GM12878 (cell line): ENCODE measurements at regions not wholly inside any gene's neighbourhood (a gene's known extent, or its start where the extent isn't known, plus 50 kb on each side); places are given as distances from the start of the nearest gene placed in this dataset.

Experiments
- ATAC-seq: fragments of 200-7000 bp; cut with Tn5 transposase; 3 replicates; pipeline ENCODE4 v1.9.1; 2020; ENCODE audit warnings: mild to moderate bottlenecking, moderate library complexity
- BruUV-seq: library from RNA; stranded (reverse); fragments of 400-500 nt; replicated peaks from 2 replicates; lab custom pipeline; 2021; lab: Mats Ljungman, UMichigan
- CTCF ChIA-PET: fragments of 300-600 bp; sonication (Branson Sonifier 250); formaldehyde crosslinking; extraction: SDS; loops from one replicate; lab custom pipeline; 2021; ENCODE audit warnings: inconsistent platforms; lab: Yijun Ruan, JAX
- POLR2A ChIA-PET: fragments of 350-600 bp; formaldehyde crosslinking; extraction: SDS; loops from one replicate; lab custom pipeline; 2021; ENCODE audit warnings: inconsistent platforms; lab: Charles Lee
- RAD21 ChIA-PET: fragments of 300-600 bp; sonication (Branson Sonifier 250); formaldehyde crosslinking; loops from one replicate; lab custom pipeline; 2023; ENCODE audit warnings: antibody characterized with exemption; ENCODE audit not compliant: unreplicated experiment; lab: Charles Lee
- SMC1A ChIA-PET: fragments of 300-600 bp; sonication (Branson Sonifier 250); formaldehyde crosslinking; loops from one replicate; lab custom pipeline; 2023; ENCODE audit not compliant: unreplicated experiment, uncharacterized antibody; lab: Charles Lee
- DNase-seq: peaks from one replicate; pipeline ENCODE4 v3.0.0-alpha.2; 2011; ENCODE audit warnings: low read depth, low spot score
- FAIRE-seq: peaks from 3 replicates; lab custom pipeline; 2011; peaks lifted over from hg19 to GRCh38; lab: Jason Lieb, UNC
- H2AFZ ChIP-seq: 2 replicates; pipeline ENCODE4 v1.6.0; 2011; ENCODE audit warnings: low read depth, low read length, control low read depth; ENCODE audit not compliant: control insufficient read depth
- H3K27ac ChIP-seq: 2 replicates; pipeline ENCODE4 v1.5.1; 2011; ENCODE audit warnings: control low read depth; ENCODE audit not compliant: control insufficient read depth, insufficient read depth
- H3K27me3 ChIP-seq, 2 experiments: replicated peaks in 1 of 2; 2 replicates each; pipeline versions ENCODE4 v1.6.0 to v1.6.1; 2011; ENCODE audit warnings: low read length in 1 of 2; ENCODE audit not compliant: control insufficient read depth in 2 of 2, insufficient read depth in 2 of 2
- H3K36me3 ChIP-seq, 2 experiments: 2 replicates each; pipeline ENCODE4 v1.5.1; 2011; ENCODE audit warnings: low read length in 1 of 2; ENCODE audit not compliant: control insufficient read depth in 2 of 2, insufficient read depth in 2 of 2
- H3K4me1 ChIP-seq: 2 replicates; pipeline ENCODE4 v1.6.1; 2011; ENCODE audit warnings: mild to moderate bottlenecking, low read length, moderate library complexity, mixed read lengths; ENCODE audit not compliant: control insufficient read depth, insufficient read depth
- H3K4me2 ChIP-seq: 2 replicates; pipeline ENCODE4 v1.6.0; 2011; ENCODE audit warnings: control low read depth; ENCODE audit not compliant: control insufficient read depth, insufficient read depth
- H3K4me3 ChIP-seq: fragments of 200-600 bp; sonication (generic); 2 replicates; pipeline ENCODE4 v1.5.1; 2016
- H3K79me2 ChIP-seq: 2 replicates; pipeline ENCODE4 v1.6.0; 2011; ENCODE audit warnings: low read length; ENCODE audit not compliant: control insufficient read depth, insufficient read depth
- H3K9ac ChIP-seq: 2 replicates; pipeline ENCODE4 v1.8.0; 2011; ENCODE audit warnings: low read length, control low read depth, mixed read lengths; ENCODE audit not compliant: control insufficient read depth, insufficient read depth
- H3K9me3 ChIP-seq: replicated peaks from 3 replicates; pipeline ENCODE4 v1.5.1; 2011; ENCODE audit warnings: mild to moderate bottlenecking, low read length; ENCODE audit not compliant: control insufficient read depth, insufficient read depth
- H4K20me1 ChIP-seq: 2 replicates; pipeline ENCODE4 v1.6.0; 2011; ENCODE audit not compliant: control insufficient read depth, insufficient read depth
- BCLAF1 ChIP-seq: fragments of 450-650 bp; IDR thresholded peaks from 2 replicates; pipeline ENCODE4 v1.6.1; 2017; ENCODE audit warnings: antibody characterized with exemption, mild to moderate bottlenecking, moderate library complexity
- PAX5 ChIP-seq: IDR thresholded peaks from 2 replicates; pipeline ENCODE4 v1.6.1; 2011; ENCODE audit warnings: low read depth, low read length, borderline replicate concordance
- PKNOX1 ChIP-seq: fragments of 450-650 bp; IDR thresholded peaks from 2 replicates; pipeline ENCODE4 v1.6.1; 2016; ENCODE audit warnings: mild to moderate bottlenecking
- RCOR1 ChIP-seq: conservative IDR thresholded peaks from 2 replicates; pipeline ENCODE4 v1.6.1; 2012; ENCODE audit warnings: low read depth, low read length, improper control_type of control experiment
- RFX5 ChIP-seq: IDR thresholded peaks from 2 replicates; pipeline ENCODE4 v1.6.1; 2011; ENCODE audit warnings: low read depth, low read length, improper control_type of control experiment
- WGBS: methylation state at CpG from one replicate; pipeline ENCODE4 v1.1.6; 2016; ENCODE audit warnings: low lambda C conversion rate; ENCODE audit not compliant: insufficient replicate concordance, insufficient coverage; ENCODE audit errors: missing lambda C conversion rate; 5-methylcytosine and 5-hydroxymethylcytosine counted together
- in situ Hi-C: fragments of 300-500 bp; cut with MboI; formaldehyde crosslinking; loops from 9 replicates; pipeline ENCODE4 v1.14.3; 2018; ENCODE audit warnings: mixed read lengths
- intact Hi-C: fragments of 100-400 bp; cut with micrococcal nuclease; formaldehyde crosslinking; loops from one replicate; pipeline ENCODE4 v1.14.2; 2022; ENCODE audit not compliant: unreplicated experiment

- TF ChIP-seq PAX5 (no peak), BCLAF1 (no peak)
- TF ChIP-seq, all 136 proteins: peak for 0
Observed at GRCh38 chr16:85364323-85365040, 248.6 kb upstream of the GSE1 start (continued).

GRCh38 chr16:85365120-85365519 lies 248.0 kb upstream of the GSE1 start:
- Histone ChIP-seq H3K36me3 (no peaks in the 10 kb centered on the region), H3K4me3 (no peak overlapping the region), H3K9me3 (no peaks in the 10 kb centered on the region; the same call in 2 of the 3 replicates), H4K20me1 (no peaks in the 10 kb centered on the region), H3K4me1 (no peaks in the 10 kb centered on the region), H3K9ac (no peak overlapping the region), H2AFZ (no peak overlapping the region), H3K27ac (no peak overlapping the region), H3K27me3 (peaks cover 1 to 2% of the 10 kb centered on the region in 2 experiments; a peak in 2 of 4 replicates), H3K4me2 (no peak overlapping the region), H3K79me2 (no peaks in the 10 kb centered on the region)
- ChIA-PET POLR2A (no interaction called here), CTCF (interaction anchor here (1.8 kb wide), 1 partner anchor 29 kb away, joined by 3 read pairs; no protein-coding TSS in a partner anchor), RAD21 (no interaction called here), SMC1A (no interaction called here)
- no peak for DNase-seq
- FAIRE-seq, result no peak
- TF ChIP-seq RCOR1 (no peak), RFX5 (no peak), PKNOX1 (no peak)
- intact Hi-C loops (no loop called here), in situ Hi-C loops (no loop called here)
- no TSS peak for BruUV-seq
- ATAC-seq, result peak; percentile 38
- WGBS, result 4% methylated on average over 11 of the region's 11 CpGs
